B cell (primary cell): ENCODE measurements at regions not wholly inside any gene's neighbourhood (a gene's known extent, or its start where the extent isn't known, plus 50 kb on each side); places are given as distances from the start of the nearest gene placed in this dataset.

Experiments
- ATAC-seq: fragments of 200-7000 bp; cut with Tn5 transposase; one replicate; pipeline ENCODE4 v1.10.0; 2021; ENCODE audit warnings: low read depth, mild to moderate bottlenecking, moderate number of reproducible peaks, moderate library complexity
- CTCF ChIA-PET: fragments of 350-600 bp; sonication (Branson Sonifier 250); formaldehyde crosslinking; loops from one replicate; lab custom pipeline; 2021; ENCODE audit warnings: antibody characterized with exemption, inconsistent platforms; lab: Charles Lee
- POLR2A ChIA-PET: fragments of 350-600 bp; sonication (Branson Sonifier 250); formaldehyde crosslinking; loops from one replicate; lab custom pipeline; 2021; ENCODE audit warnings: antibody characterized with exemption; lab: Charles Lee
- DNase-seq: peaks from one replicate; pipeline ENCODE4 v3.0.0; 2013
- H2AFZ ChIP-seq: 2 replicates; pipeline ENCODE4 v1.6.1; 2012; ENCODE audit warnings: mild to moderate bottlenecking, low read depth, low read length; ENCODE audit not compliant: insufficient read depth, poor library complexity, severe bottlenecking
- H3K27ac ChIP-seq, 2 donors: 1 replicate in 1 of 2; 2 replicates in 1 of 2; pipeline ENCODE4 v1.5.1; 2012 to 2013; ENCODE audit warnings: low read length in 2 of 2, mild to moderate bottlenecking in 2 of 2, moderate library complexity in 1 of 2
- H3K27me3 ChIP-seq, 4 experiments: fragments of 200-600 bp in 1 of 4; sonication (generic) in 1 of 4; replicated peaks in 1 of 4; 1 replicate in 2 of 4; 2 replicates in 2 of 4; pipeline versions ENCODE4 v1.6.1 to v1.7.0; 2013 to 2016; ENCODE audit warnings: low read length in 3 of 4, mild to moderate bottlenecking in 2 of 4, mixed read lengths in 1 of 4, moderate library complexity in 1 of 4; ENCODE audit not compliant: insufficient read depth in 4 of 4, control insufficient read depth in 3 of 4; ENCODE audit errors: control extremely low read depth in 1 of 4
- H3K36me3 ChIP-seq, 2 experiments: replicated peaks in 1 of 2; 1 replicate in 1 of 2; 2 replicates in 1 of 2; pipeline versions ENCODE4 v1.6.1 to v1.7.1; 2013; ENCODE audit warnings: low read length in 1 of 2; ENCODE audit not compliant: insufficient read depth in 2 of 2, control insufficient read depth in 1 of 2; ENCODE audit errors: control extremely low read depth in 1 of 2, extremely low read depth in 1 of 2
- H3K4me1 ChIP-seq, 2 donors: fragments of 200-600 bp in 1 of 2; sonication (generic) in 1 of 2; 1 replicate in 1 of 2; 2 replicates in 1 of 2; pipeline versions ENCODE4 v1.5.1 to v1.6.1; 2013 to 2017; ENCODE audit warnings: low read length in 2 of 2; ENCODE audit not compliant: control insufficient read depth in 2 of 2, insufficient read depth in 2 of 2
- H3K4me2 ChIP-seq: replicated peaks from 2 replicates; pipeline ENCODE3; 2012; ENCODE audit warnings: mild to moderate bottlenecking, low read depth, low read length; ENCODE audit not compliant: poor library complexity, severe bottlenecking
- H3K4me3 ChIP-seq, 5 experiments: fragments of 200-600 bp in 1 of 5; sonication (generic) in 1 of 5; 1 replicate in 3 of 5; 2 replicates in 2 of 5; pipeline versions ENCODE4 v1.5.1 to v1.7.0; 2011 to 2016; ENCODE audit warnings: low read length in 4 of 5, mild to moderate bottlenecking in 4 of 5, low read depth in 2 of 5, control low read depth in 1 of 5, moderate library complexity in 1 of 5; ENCODE audit not compliant: insufficient read depth in 1 of 5; ENCODE audit errors: control extremely low read depth in 1 of 5, extremely low read depth in 1 of 5
- H3K79me2 ChIP-seq: fragments of 200-600 bp; sonication (generic); one replicate; pipeline ENCODE4 v1.6.0; 2016; ENCODE audit warnings: low read length; ENCODE audit not compliant: control insufficient read depth, insufficient read depth
- H3K9ac ChIP-seq: fragments of 200-600 bp; sonication (generic); 2 replicates; pipeline ENCODE4 v1.6.1; 2017; ENCODE audit warnings: mild to moderate bottlenecking, low read length, moderate library complexity
- H3K9me3 ChIP-seq, 3 donors: one replicate each; pipeline versions ENCODE4 v1.6.1 to v1.7.1; 2013; ENCODE audit warnings: low read length in 2 of 3; ENCODE audit not compliant: control insufficient read depth in 2 of 3, insufficient read depth in 1 of 3; ENCODE audit errors: control extremely low read depth in 1 of 3
- H4K20me1 ChIP-seq: 2 replicates; pipeline ENCODE4 v1.6.0; 2012; ENCODE audit warnings: mild to moderate bottlenecking, low read length; ENCODE audit not compliant: insufficient read depth, control insufficient read depth, poor library complexity, severe bottlenecking
- H3K27ac Mint-ChIP-seq: one replicate; pipeline ENCODE4 v1.8.0; 2021; ENCODE audit warnings: mixed read lengths
- H3K27me3 Mint-ChIP-seq: one replicate; pipeline ENCODE4 v1.8.0; 2021; ENCODE audit warnings: mixed read lengths
- H3K4me1 Mint-ChIP-seq: one replicate; pipeline ENCODE4 v1.8.0; 2021; ENCODE audit warnings: mixed read lengths
- H3K4me3 Mint-ChIP-seq: one replicate; pipeline ENCODE4 v1.8.0; 2021; ENCODE audit warnings: mixed read lengths
- H3K9me3 Mint-ChIP-seq: one replicate; pipeline ENCODE4 v1.8.0; 2022; ENCODE audit warnings: mixed read lengths; ENCODE audit not compliant: insufficient read depth
- CTCF ChIP-seq: fragments of 200-600 bp; IDR thresholded peaks from one replicate; pipeline ENCODE4 v1.8.0; 2022; ENCODE audit warnings: antibody characterized with exemption, mild to moderate bottlenecking
- EZH2 ChIP-seq: IDR thresholded peaks from 2 replicates; pipeline ENCODE4 v1.6.1; 2012; ENCODE audit warnings: borderline replicate concordance, low read depth, mild to moderate bottlenecking, moderate library complexity, low read length; ENCODE audit not compliant: insufficient read depth, poor library complexity, severe bottlenecking
- WGBS: methylation state at CpG from one replicate; pipeline ENCODE4 v1.1.5; 2013; ENCODE audit warnings: missing lambda C conversion rate; ENCODE audit not compliant: insufficient coverage; 5-methylcytosine and 5-hydroxymethylcytosine counted together
- intact Hi-C: fragments of 100-400 bp; cut with micrococcal nuclease; formaldehyde crosslinking; loops from one replicate; pipeline ENCODE4 v1.10.0; 2022

- Histone ChIP-seq H4K20me1 (no peaks in the 10 kb centered on the region), H3K4me2 (no peak overlapping the region), H3K36me3 (no peaks in the 10 kb centered on the region), H3K4me3 (no peak overlapping the region), H3K27ac (no peak overlapping the region), H3K9ac (no peak overlapping the region), H3K4me1 (no peaks in the 10 kb centered on the region), H2AFZ (no peak overlapping the region), H3K27me3 (peaks cover 0 to 28% (median 7%) of the 10 kb centered on the region in 4 experiments), H3K79me2 (no peaks in the 10 kb centered on the region), H3K9me3 (no peaks in the 10 kb centered on the region)
- Mint-ChIP-seq H3K27me3 (peaks cover 57% of the 10 kb centered on the region), H3K4me3 (no peak overlapping the region), H3K4me1 (no peaks in the 10 kb centered on the region), H3K9me3 (no peaks in the 10 kb centered on the region), H3K27ac (no peak overlapping the region)
- WGBS: 99% methylated on average over 5 of the region's 5 CpGs
- ChIA-PET CTCF (interaction anchor here (0.7 to 0.8 kb wide), 2 partner anchors 16 to 236 kb away, joined by 3 read pairs; no protein-coding TSS in a partner anchor), POLR2A (no interaction called here)
- TF ChIP-seq CTCF (no peak), EZH2 (no peak)
- DNase-seq (no peak), ATAC-seq (no peak)
- intact Hi-C loops: no loop called here
Measured at GRCh38 chr2:118239284-118239683, 151.0 kb downstream of the INSIG2 start.

DNA sequence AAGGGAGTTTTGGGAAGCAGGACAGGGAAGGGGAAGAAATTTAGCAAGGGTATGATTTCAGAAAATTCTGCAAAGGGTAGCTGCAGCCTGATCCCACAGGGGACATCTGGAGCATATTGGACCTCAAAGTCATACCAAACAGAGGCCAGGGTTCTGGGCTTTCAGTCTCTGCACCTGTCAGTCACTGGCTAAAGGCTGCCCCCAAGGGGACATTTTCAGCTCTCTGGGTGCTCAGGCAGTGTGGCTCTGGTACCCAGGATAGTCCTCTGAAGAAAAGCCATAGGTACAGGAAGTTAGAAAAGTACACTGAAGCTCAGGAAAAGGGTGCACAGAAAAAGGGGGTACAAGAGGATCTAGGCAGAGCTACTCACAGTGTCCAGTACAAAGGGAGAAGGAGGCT is 149.2 kb downstream of the INSIG2 start:
- no peak overlapping the region for H3K27ac Mint-ChIP-seq
- no peak overlapping the region for H3K4me3 ChIP-seq
- H3K4me1 Mint-ChIP-seq: peaks cover 3% of the 10 kb centered on the region
- intact Hi-C loops: no loop called here
- H3K9me3 Mint-ChIP-seq: no peaks in the 10 kb centered on the region
- H4K20me1 ChIP-seq: no peaks in the 10 kb centered on the region
- H3K27ac ChIP-seq: no peak overlapping the region
- peaks cover 0 to 35% (median 3%) of the 10 kb centered on the region in 4 experiments for H3K27me3 ChIP-seq
- ATAC-seq (no peak), DNase-seq (no peak)
- POLR2A ChIA-PET: no interaction called here
- CTCF ChIA-PET: interaction anchor here (1.0 kb wide), 1 partner anchor 191 kb away, joined by 3 read pairs; no protein-coding TSS in a partner anchor
- no peak overlapping the region for H2AFZ ChIP-seq
- H3K4me2 ChIP-seq: no peak overlapping the region
- H3K4me3 Mint-ChIP-seq: no peak overlapping the region
- H3K36me3 ChIP-seq: no peaks in the 10 kb centered on the region
- H3K4me1 ChIP-seq: peaks cover 3% of the 10 kb centered on the region in 2 donors
- H3K9ac ChIP-seq: no peak overlapping the region
- H3K9me3 ChIP-seq: no peaks in the 10 kb centered on the region
- TF ChIP-seq CTCF (no peak), EZH2 (no peak)
- no peaks in the 10 kb centered on the region for H3K79me2 ChIP-seq
- H3K27me3 Mint-ChIP-seq: peaks cover 48% of the 10 kb centered on the region
